Left ventricle myocardium inferior (tissue), 1 donor: ENCODE measurements at regions not wholly inside any gene's neighbourhood (a gene's known extent, or its start where the extent isn't known, plus 50 kb on each side); places are given as distances from the start of the nearest gene placed in this dataset.

Experiments used
- DNase-seq: peaks from one replicate; pipeline ENCODE4 v3.0.0-alpha.2; 2020
- H3K27ac ChIP-seq: fragments of 200-600 bp; replicated peaks from 2 replicates; pipeline ENCODE4 v1.8.0; 2021
- H3K27me3 ChIP-seq: fragments of 200-600 bp; 2 replicates; pipeline ENCODE4 v1.8.0; 2021; ENCODE audit warnings: low read depth
- H3K36me3 ChIP-seq: fragments of 200-600 bp; 2 replicates; pipeline ENCODE4 v1.8.0; 2021
- H3K4me1 ChIP-seq: fragments of 200-600 bp; 2 replicates; pipeline ENCODE4 v1.8.0; 2021
- H3K4me3 ChIP-seq: fragments of 200-600 bp; 2 replicates; pipeline ENCODE4 v1.8.0; 2021; ENCODE audit warnings: mild to moderate bottlenecking, moderate library complexity
- H3K9me3 ChIP-seq: fragments of 200-600 bp; replicated peaks from 2 replicates; pipeline ENCODE4 v1.8.0; 2021
- CTCF ChIP-seq: fragments of 200-600 bp; IDR thresholded peaks from 2 replicates; pipeline ENCODE4 v1.8.0; 2021; ENCODE audit warnings: antibody characterized with exemption, mild to moderate bottlenecking, borderline replicate concordance
- intact Hi-C: fragments of 100-400 bp; cut with micrococcal nuclease; formaldehyde crosslinking; loops from one replicate; pipeline ENCODE4 v1.11.0; 2022
- donor health status: DM: no; HTN: yes; CAD: no; lungs with severe emphysema.

- intact Hi-C loops = no loop called here
- Histone ChIP-seq H3K4me3 (no peak overlapping the region), H3K27me3 (peaks cover 26% of the 10 kb centered on the region), H3K4me1 (no peaks in the 10 kb centered on the region), H3K27ac (no peak overlapping the region), H3K9me3 (no peaks in the 10 kb centered on the region), H3K36me3 (no peaks in the 10 kb centered on the region)
- no peak for DNase-seq
- no peak for TF ChIP-seq CTCF
These were observed 238.7 kb upstream of the ZFHX3 start for GRCh38 chr16:73286346-73287267.

- intact Hi-C loops = no loop called here
- Histone ChIP-seq H3K36me3 (no peaks in the 10 kb centered on the region), H3K27ac (no peak overlapping the region), H3K9me3 (no peaks in the 10 kb centered on the region), H3K4me1 (no peaks in the 10 kb centered on the region), H3K4me3 (no peak overlapping the region), H3K27me3 (peaks cover 26% of the 10 kb centered on the region)
- no peak for TF ChIP-seq CTCF
- no peak for DNase-seq
These were observed 237.7 kb upstream of the ZFHX3 start for GRCh38 chr16:73285436-73286201.

- intact Hi-C loops = no loop called here
- DNase-seq = no peak
- no peak overlapping the region for H3K27ac ChIP-seq
- no peaks in the 10 kb centered on the region for H3K4me1 ChIP-seq
- H3K4me3 ChIP-seq = no peak overlapping the region
- H3K9me3 ChIP-seq = peaks cover 5% of the 10 kb centered on the region
- no peak for TF ChIP-seq CTCF
- H3K36me3 ChIP-seq = no peaks in the 10 kb centered on the region
- H3K27me3 ChIP-seq = peaks cover 15% of the 10 kb centered on the region
These were observed 232.5 kb upstream of the ZFHX3 start for GRCh38 chr16:73280388-73280787.

- no peak for DNase-seq
- Histone ChIP-seq H3K9me3 (peaks cover 5% of the 10 kb centered on the region), H3K36me3 (no peaks in the 10 kb centered on the region), H3K27me3 (peaks cover 15% of the 10 kb centered on the region), H3K4me1 (no peaks in the 10 kb centered on the region), H3K27ac (no peak overlapping the region), H3K4me3 (no peak overlapping the region)
- intact Hi-C loops = no loop called here
- no peak for TF ChIP-seq CTCF
These were observed 231.5 kb upstream of the ZFHX3 start for GRCh38 chr16:73279451-73279850.

GRCh38 chr16:73277071-73277470 is 229.1 kb upstream of the ZFHX3 start:
- no peak for DNase-seq
- no peaks in the 10 kb centered on the region for H3K36me3 ChIP-seq
- H3K9me3 ChIP-seq = peaks cover 5% of the 10 kb centered on the region
- H3K4me1 ChIP-seq = no peaks in the 10 kb centered on the region
- H3K4me3 ChIP-seq = no peak overlapping the region
- H3K27me3 ChIP-seq = peaks cover 15% of the 10 kb centered on the region
- no peak overlapping the region for H3K27ac ChIP-seq
- no peak for TF ChIP-seq CTCF
- intact Hi-C loops = no loop called here
